CD4-positive, alpha-beta memory T cell (primary cell): ENCODE measurements at regions not wholly inside any gene's neighbourhood (a gene's known extent, or its start where the extent isn't known, plus 50 kb on each side); places are given as distances from the start of the nearest gene placed in this dataset.
"Not testable (repeated sequence)": the region's sequence is repeated elsewhere in the genome, so short reads cannot be mapped to it uniquely, and the experiment has no call there.

Experiments used
- CTCF ChIA-PET: fragments of 350-600 bp; sonication (Branson Sonifier 250); formaldehyde crosslinking; loops from one replicate; lab custom pipeline; 2021; ENCODE audit warnings: inconsistent platforms; ENCODE audit not compliant: partially characterized antibody; lab: Charles Lee
- POLR2A ChIA-PET: fragments of 350-600 bp; sonication (Branson Sonifier 250); formaldehyde crosslinking; loops from one replicate; lab custom pipeline; 2021; ENCODE audit not compliant: partially characterized antibody; lab: Charles Lee
- DNase-seq, 5 donors: peaks; one replicate each; pipeline versions ENCODE4 v3.0.0 to v3.0.0-alpha.2; 2020 to 2022; ENCODE audit warnings: mixed read lengths in 1 of 5
- H3K27ac ChIP-seq: one replicate; pipeline ENCODE4 v1.7.0; 2013; ENCODE audit warnings: low read depth, low read length
- H3K27me3 ChIP-seq: 2 replicates; pipeline ENCODE4 v1.7.0; 2013; ENCODE audit warnings: mild to moderate bottlenecking, low read length, moderate library complexity; ENCODE audit not compliant: insufficient read depth
- H3K36me3 ChIP-seq: 2 replicates; pipeline ENCODE4 v1.7.0; 2013; ENCODE audit warnings: mild to moderate bottlenecking, low read length, moderate library complexity; ENCODE audit not compliant: insufficient read depth
- H3K4me1 ChIP-seq: 2 replicates; pipeline ENCODE4 v1.7.0; 2013; ENCODE audit warnings: mild to moderate bottlenecking, low read length, moderate library complexity; ENCODE audit not compliant: insufficient read depth
- H3K4me3 ChIP-seq, 2 donors: one replicate each; pipeline ENCODE4 v1.7.0; 2013; ENCODE audit warnings: low read length in 2 of 2, mild to moderate bottlenecking in 1 of 2
- H3K9me3 ChIP-seq, 2 donors: one replicate each; pipeline ENCODE4 v1.7.0; 2013; ENCODE audit warnings: low read length in 2 of 2, control low read depth in 1 of 2; ENCODE audit not compliant: control insufficient read depth in 1 of 2
- H3K27ac Mint-ChIP-seq, 7 donors: one replicate each; pipeline ENCODE4 v1.8.0; 2020 to 2021; ENCODE audit warnings: mixed read lengths in 7 of 7, mild to moderate bottlenecking in 6 of 7, inconsistent platforms in 3 of 7, moderate library complexity in 3 of 7
- H3K27me3 Mint-ChIP-seq, 2 donors: one replicate each; pipeline ENCODE4 v1.8.0; 2020 to 2021; ENCODE audit warnings: mixed read lengths in 2 of 2
- H3K36me3 Mint-ChIP-seq, 2 donors: one replicate each; pipeline ENCODE4 v1.8.0; 2020 to 2021; ENCODE audit warnings: mixed read lengths in 2 of 2, inconsistent platforms in 1 of 2, mild to moderate bottlenecking in 1 of 2
- H3K4me1 Mint-ChIP-seq, 4 donors: one replicate each; pipeline ENCODE4 v1.8.0; 2020 to 2021; ENCODE audit warnings: mixed read lengths in 4 of 4, mild to moderate bottlenecking in 1 of 4
- H3K4me3 Mint-ChIP-seq, 8 donors: one replicate each; pipeline ENCODE4 v1.8.0; 2020 to 2021; ENCODE audit warnings: mixed read lengths in 8 of 8, mild to moderate bottlenecking in 7 of 8, moderate library complexity in 6 of 8, inconsistent platforms in 3 of 8
- H3K9me3 Mint-ChIP-seq, 8 donors: one replicate each; pipeline ENCODE4 v1.8.0; 2020 to 2021; ENCODE audit warnings: mixed read lengths in 8 of 8, mild to moderate bottlenecking in 5 of 8, inconsistent platforms in 3 of 8, moderate library complexity in 1 of 8
- intact Hi-C: fragments of 100-400 bp; cut with micrococcal nuclease; formaldehyde crosslinking; loops from one replicate; pipeline ENCODE4 v1.15.1; 2023

GRCh38 chr3:145906301-145906700 lies 254.7 kb downstream of the PLOD2 start:
- Histone ChIP-seq H3K27ac (no peak overlapping the region), H3K4me3 (no peak overlapping the region), H3K4me1 (no peaks in the 10 kb centered on the region), H3K9me3 (no peaks in the 10 kb centered on the region), H3K36me3 (no peaks in the 10 kb centered on the region), H3K27me3 (no peaks in the 10 kb centered on the region)
- H3K27me3 Mint-ChIP-seq = no peaks in the 10 kb centered on the region
- no peak overlapping the region for H3K27ac Mint-ChIP-seq
- no peak overlapping the region for H3K4me3 Mint-ChIP-seq
- H3K36me3 Mint-ChIP-seq = no peaks in the 10 kb centered on the region
- CTCF ChIA-PET = no interaction called here
- no peak for DNase-seq
- intact Hi-C loops = no loop called here
- no peaks in the 10 kb centered on the region for H3K4me1 Mint-ChIP-seq
- POLR2A ChIA-PET = no interaction called here
- peaks cover 0 to 2% (median 0%) of the 10 kb centered on the region in 8 donors for H3K9me3 Mint-ChIP-seq

- H3K4me1 ChIP-seq = no peaks in the 10 kb centered on the region
Observed at GRCh38 chr3:145906755-145907154, 254.2 kb downstream of the PLOD2 start.

GRCh38 chr3:145911016-145911415 lies 250.0 kb downstream of the PLOD2 start:
- Mint-ChIP-seq H3K4me1 (no peaks in the 10 kb centered on the region), H3K36me3 (no peaks in the 10 kb centered on the region), H3K27ac (no peak overlapping the region), H3K27me3 (no peaks in the 10 kb centered on the region), H3K4me3 (no peak overlapping the region), H3K9me3 (peaks cover 0 to 8% (median 3%) of the 10 kb centered on the region in 8 donors)
- no peak for DNase-seq
- ChIA-PET POLR2A (no interaction called here), CTCF (no interaction called here)
- H3K4me1 ChIP-seq = no peaks in the 10 kb centered on the region
- intact Hi-C loops = no loop called here
- H3K27me3 ChIP-seq = no peaks in the 10 kb centered on the region
- no peaks in the 10 kb centered on the region for H3K36me3 ChIP-seq
- H3K9me3 ChIP-seq = no peaks in the 10 kb centered on the region
- H3K27ac ChIP-seq = no peak overlapping the region
- no peak overlapping the region for H3K4me3 ChIP-seq

More at GRCh38 chr3:145906755-145907154, 254.2 kb downstream of the PLOD2 start:
- ChIA-PET CTCF (no interaction called here), POLR2A (no interaction called here)
- H3K27ac ChIP-seq = no peak overlapping the region
- H3K36me3 Mint-ChIP-seq = no peaks in the 10 kb centered on the region
- no peak for DNase-seq
- intact Hi-C loops = no loop called here
- H3K4me1 Mint-ChIP-seq = no peaks in the 10 kb centered on the region
- H3K4me3 Mint-ChIP-seq = no peak overlapping the region
- H3K27me3 ChIP-seq = no peaks in the 10 kb centered on the region
- no peaks in the 10 kb centered on the region for H3K9me3 ChIP-seq
- no peaks in the 10 kb centered on the region for H3K36me3 ChIP-seq
- H3K9me3 Mint-ChIP-seq = peaks cover 0 to 2% (median 0%) of the 10 kb centered on the region in 8 donors
- no peak overlapping the region for H3K27ac Mint-ChIP-seq
- no peaks in the 10 kb centered on the region for H3K27me3 Mint-ChIP-seq
- H3K4me3 ChIP-seq = no peak overlapping the region

GRCh38 chr3:145915787-145916186 lies 245.2 kb downstream of the PLOD2 start:
- Histone ChIP-seq H3K4me1 (no peaks in the 10 kb centered on the region), H3K36me3 (no peaks in the 10 kb centered on the region), H3K9me3 (no peaks in the 10 kb centered on the region), H3K4me3 (no peak overlapping the region), H3K27ac (no peak overlapping the region), H3K27me3 (no peaks in the 10 kb centered on the region)
- H3K27me3 Mint-ChIP-seq = no peaks in the 10 kb centered on the region
- DNase-seq = no peak
- H3K4me3 Mint-ChIP-seq = no peak overlapping the region
- no peaks in the 10 kb centered on the region for H3K4me1 Mint-ChIP-seq
- ChIA-PET POLR2A (no interaction called here), CTCF (no interaction called here)
- H3K9me3 Mint-ChIP-seq = peaks cover 0 to 19% (median 11%) of the 10 kb centered on the region in 8 donors
- no peak overlapping the region for H3K27ac Mint-ChIP-seq
- H3K36me3 Mint-ChIP-seq = no peaks in the 10 kb centered on the region
- intact Hi-C loops = no loop called here

GRCh38 chr3:145927736-145928135 lies 233.2 kb downstream of the PLOD2 start:
- H3K36me3 ChIP-seq, H3K9me3 ChIP-seq, H3K27me3 Mint-ChIP-seq, H3K27ac Mint-ChIP-seq, POLR2A ChIA-PET, H3K4me1 Mint-ChIP-seq, H3K27ac ChIP-seq, H3K27me3 ChIP-seq, H3K4me1 ChIP-seq, CTCF ChIA-PET, DNase-seq, H3K4me3 ChIP-seq, intact Hi-C loops, H3K4me3 Mint-ChIP-seq, H3K36me3 Mint-ChIP-seq: not testable (repeated sequence)
- H3K9me3 Mint-ChIP-seq = peaks cover 0 to 17% (median 3%) of the 10 kb centered on the region in 8 donors

GRCh38 chr3:145936971-145937370 lies 224.0 kb downstream of the PLOD2 start:
- Histone ChIP-seq H3K4me3 (no peak overlapping the region), H3K4me1 (no peaks in the 10 kb centered on the region), H3K27ac (no peak overlapping the region), H3K27me3 (no peaks in the 10 kb centered on the region), H3K9me3 (no peaks in the 10 kb centered on the region), H3K36me3 (no peaks in the 10 kb centered on the region)
- Mint-ChIP-seq H3K27me3 (no peaks in the 10 kb centered on the region), H3K4me3 (no peak overlapping the region), H3K36me3 (no peaks in the 10 kb centered on the region), H3K4me1 (no peaks in the 10 kb centered on the region), H3K27ac (no peak overlapping the region), H3K9me3 (peaks cover 0 to 8% (median 2%) of the 10 kb centered on the region in 8 donors)
- ChIA-PET CTCF (no interaction called here), POLR2A (no interaction called here)
- DNase-seq = no peak
- intact Hi-C loops = no loop called here

GRCh38 chr3:145939431-145939830 lies 221.6 kb downstream of the PLOD2 start:
- Mint-ChIP-seq H3K27ac (no peak overlapping the region), H3K4me3 (no peak overlapping the region), H3K27me3 (no peaks in the 10 kb centered on the region), H3K36me3 (no peaks in the 10 kb centered on the region), H3K9me3 (peaks cover 0 to 8% (median 2%) of the 10 kb centered on the region in 8 donors), H3K4me1 (no peaks in the 10 kb centered on the region)
- ChIA-PET CTCF (no interaction called here), POLR2A (no interaction called here)
- Histone ChIP-seq H3K36me3 (no peaks in the 10 kb centered on the region), H3K4me1 (no peaks in the 10 kb centered on the region), H3K27me3 (no peaks in the 10 kb centered on the region), H3K9me3 (no peaks in the 10 kb centered on the region), H3K27ac (no peak overlapping the region), H3K4me3 (no peak overlapping the region)
- intact Hi-C loops = no loop called here
- no peak for DNase-seq

GRCh38 chr3:145942052-145942451 lies 218.9 kb downstream of the PLOD2 start:
- Histone ChIP-seq H3K9me3 (no peaks in the 10 kb centered on the region), H3K4me3 (no peak overlapping the region), H3K27me3 (no peaks in the 10 kb centered on the region), H3K27ac (no peak overlapping the region), H3K36me3 (no peaks in the 10 kb centered on the region), H3K4me1 (no peaks in the 10 kb centered on the region)
- DNase-seq = no peak
- intact Hi-C loops = no loop called here
- CTCF ChIA-PET = no interaction called here
- Mint-ChIP-seq H3K27me3 (no peaks in the 10 kb centered on the region), H3K4me3 (no peak overlapping the region), H3K36me3 (no peaks in the 10 kb centered on the region), H3K27ac (no peak overlapping the region), H3K4me1 (no peaks in the 10 kb centered on the region), H3K9me3 (peaks cover 0 to 3% (median 0%) of the 10 kb centered on the region in 8 donors)
- POLR2A ChIA-PET = no interaction called here
